NK-92 treated with Interleukin-12 subunit alpha and Interleukin-12 subunit beta, amount 100 ng/mL, for 24 hours (cell line): ENCODE measurements at regions not wholly inside any gene's neighbourhood (a gene's known extent, or its start where the extent isn't known, plus 50 kb on each side); places are given as distances from the start of the nearest gene placed in this dataset.

Experiments used
- DNase-seq: peaks from one replicate; lab custom pipeline; 2025; lab: John Stamatoyannopoulos, UW

- no peak for DNase-seq
These were observed 503.4 kb upstream of the SEMA6D start for GRCh38 chr15:47213883-47214282.

DNA sequence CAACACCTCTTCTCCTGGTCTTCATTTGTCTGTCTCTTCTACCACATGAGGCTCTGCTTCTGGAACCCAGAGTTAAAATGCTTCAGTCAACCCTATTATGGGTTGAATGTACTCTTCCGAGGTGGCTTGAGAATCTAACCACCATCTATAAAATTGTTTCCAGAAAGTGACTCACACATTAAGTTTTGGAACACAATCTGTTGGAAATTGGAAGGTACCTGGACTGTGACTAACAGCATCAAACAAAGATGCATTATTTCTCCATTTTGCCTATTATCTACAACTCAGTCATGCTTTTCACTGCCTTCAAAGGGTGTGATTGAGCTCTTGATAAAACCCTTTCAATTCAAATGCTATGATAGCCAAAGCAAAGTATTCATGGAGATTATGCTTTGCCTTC is 499.0 kb upstream of the SEMA6D start:
- no peak for DNase-seq

- no peak for DNase-seq
These were observed 472.9 kb upstream of the SEMA6D start for GRCh38 chr15:47244361-47244760.

GRCh38 chr15:47246317-47246716 is 471.0 kb upstream of the SEMA6D start:
- no peak for DNase-seq

GRCh38 chr15:47258521-47258920 is 458.8 kb upstream of the SEMA6D start:
- DNase-seq: no peak

GRCh38 chr15:47265686-47266085 is 451.6 kb upstream of the SEMA6D start:
- no peak for DNase-seq

DNA sequence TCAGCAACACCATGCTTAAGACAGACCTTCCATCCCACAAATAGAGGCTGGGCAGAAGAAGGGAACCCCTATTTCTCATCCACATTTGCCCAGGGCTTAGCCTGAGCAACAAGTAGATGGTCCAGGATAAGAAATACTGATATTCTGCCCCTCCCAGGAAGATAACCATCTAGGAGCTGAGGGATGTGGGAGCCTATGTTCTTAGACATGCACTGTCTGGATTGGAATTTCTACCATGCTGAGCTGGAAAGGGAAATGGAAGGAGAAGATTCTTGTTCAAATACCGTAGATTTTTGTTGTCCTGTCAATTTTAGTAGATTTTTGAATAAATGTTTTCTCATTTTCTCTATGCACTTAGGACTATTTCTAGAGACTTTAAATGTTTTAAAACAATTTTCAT is 450.7 kb upstream of the SEMA6D start:
- DNase-seq: no peak

DNA sequence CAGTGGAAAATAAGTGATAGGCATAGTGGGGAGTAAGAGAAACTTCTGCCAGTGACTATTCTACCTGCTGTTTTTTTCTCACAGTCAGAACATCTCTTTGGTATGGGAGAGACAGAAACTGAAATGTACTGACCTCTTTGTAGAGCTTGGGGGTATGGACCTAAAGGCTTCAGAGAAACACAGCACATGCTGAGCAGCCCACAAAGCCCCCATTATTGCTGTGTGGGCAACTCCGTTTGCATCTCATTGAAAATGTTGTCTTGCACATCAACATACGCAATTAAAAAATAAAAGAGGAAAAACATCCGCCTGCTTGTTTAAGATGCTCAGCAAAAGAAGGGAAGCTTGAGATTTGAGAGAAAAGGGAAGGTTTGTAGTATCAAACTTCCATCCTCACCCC is 443.4 kb upstream of the SEMA6D start:
- no peak for DNase-seq

GRCh38 chr15:47283246-47283645 is 434.1 kb upstream of the SEMA6D start:
- no peak for DNase-seq

DNA sequence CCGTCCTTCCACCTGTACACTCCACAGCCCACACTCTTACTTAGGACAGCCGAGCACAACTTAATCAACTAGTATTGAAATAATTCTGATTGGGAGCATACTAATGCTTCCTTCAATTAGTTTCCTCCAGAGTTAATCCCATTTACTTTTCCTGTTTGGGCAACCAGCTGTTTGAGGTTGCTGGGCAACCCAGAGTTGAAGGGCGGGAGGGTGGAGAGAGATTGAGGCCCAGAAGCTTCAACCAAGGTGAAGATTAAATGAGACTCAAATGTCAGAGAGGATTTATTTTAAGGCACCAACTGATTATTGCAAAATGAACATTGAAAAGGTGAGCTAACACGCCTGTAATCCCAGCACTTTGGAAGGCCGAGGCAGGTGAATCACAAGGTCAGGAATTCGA is 428.5 kb upstream of the SEMA6D start:
- no peak for DNase-seq

DNA sequence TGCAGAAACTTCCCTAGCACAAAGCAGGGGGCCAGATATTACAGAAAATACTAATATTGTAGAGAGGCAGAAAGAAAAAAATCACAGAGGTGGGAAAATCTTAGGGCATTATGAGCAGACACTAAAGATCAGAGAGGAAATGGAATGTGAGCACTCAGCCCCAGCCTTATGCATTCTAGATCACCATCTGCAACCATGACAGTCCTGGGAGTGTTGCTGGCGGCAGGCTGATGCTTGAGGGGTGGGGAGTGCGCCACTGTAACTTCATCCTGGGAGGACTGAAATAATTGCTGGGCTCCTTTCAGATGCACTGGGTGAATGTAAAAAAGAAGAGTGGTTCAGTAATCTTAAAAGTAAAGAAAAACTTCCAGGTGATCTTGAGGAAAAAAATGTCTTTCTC is 427.6 kb upstream of the SEMA6D start:
- no peak for DNase-seq

- DNase-seq: no peak
These were observed 425.5 kb upstream of the SEMA6D start for GRCh38 chr15:47291767-47292166.

- no peak for DNase-seq
These were observed 424.6 kb upstream of the SEMA6D start for GRCh38 chr15:47292638-47293190.

- no peak for DNase-seq
These were observed 423.7 kb upstream of the SEMA6D start for GRCh38 chr15:47293466-47294162.

GRCh38 chr15:47294765-47295259 is 422.5 kb upstream of the SEMA6D start:
- DNase-seq: no peak

DNA sequence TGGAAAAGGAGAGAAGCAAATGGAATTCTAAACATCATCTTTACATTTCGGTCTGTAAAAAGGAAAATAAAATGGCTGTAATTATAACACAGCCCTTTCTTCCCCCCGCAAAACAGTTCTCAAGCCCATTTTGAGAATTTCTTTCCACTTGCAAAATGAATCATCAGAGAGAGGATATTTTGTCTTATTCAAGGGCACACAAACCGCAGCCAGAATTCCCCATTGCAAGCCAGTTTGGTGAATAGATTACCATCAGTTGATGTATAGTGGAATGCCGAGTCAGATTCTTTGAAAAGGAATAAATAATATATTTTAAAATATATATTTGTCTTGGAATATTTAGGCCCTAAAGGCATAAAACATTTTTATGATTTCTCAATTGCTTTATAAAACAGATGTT is 420.4 kb upstream of the SEMA6D start:
- DNase-seq: no peak

- DNase-seq: no peak
These were observed 417.4 kb upstream of the SEMA6D start for GRCh38 chr15:47299846-47300434.

DNA sequence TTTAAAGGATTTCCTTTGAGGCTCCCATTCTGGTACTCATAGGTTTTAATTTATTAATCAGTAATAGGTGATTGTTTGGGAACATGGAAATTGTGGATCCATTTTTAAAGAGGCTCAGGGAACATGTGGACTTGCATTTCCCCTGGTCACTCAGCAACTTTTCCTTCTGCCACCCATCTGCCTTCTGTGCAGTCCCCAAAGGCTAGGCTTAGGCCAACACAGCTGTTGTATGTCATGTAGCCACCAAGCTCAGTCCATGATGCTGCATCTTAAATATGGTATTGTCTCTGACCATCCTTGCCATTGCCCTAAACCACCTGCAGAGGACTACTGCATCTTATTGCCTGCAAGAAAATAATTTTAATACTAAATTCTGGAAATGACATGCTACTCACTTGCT is 416.7 kb upstream of the SEMA6D start:
- DNase-seq: no peak

- no peak for DNase-seq
These were observed 415.8 kb upstream of the SEMA6D start for GRCh38 chr15:47301481-47301880.

GRCh38 chr15:47304656-47305055 is 412.6 kb upstream of the SEMA6D start:
- DNase-seq: no peak

- DNase-seq: no peak
These were observed 405.1 kb upstream of the SEMA6D start for GRCh38 chr15:47312161-47312560.

- no peak for DNase-seq
These were observed 390.6 kb upstream of the SEMA6D start for GRCh38 chr15:47326410-47327333.
